Body of pancreas (tissue), 4 donors: ENCODE measurements at regions not wholly inside any gene's neighbourhood (a gene's known extent, or its start where the extent isn't known, plus 50 kb on each side); places are given as distances from the start of the nearest gene placed in this dataset.

Experiments
- ATAC-seq: fragments of 150-250 bp; one replicate; pipeline ENCODE4 v1.9.1; 2016
- DNase-seq, 4 donors: peaks; one replicate each; pipeline ENCODE4 v3.0.0-alpha.2; 2019
- H3K27ac ChIP-seq, 4 donors: fragments of 200-600 bp; sonication (generic); 1 replicate in 3 of 4; 2 replicates in 1 of 4; pipeline versions ENCODE4 v1.5.1 to v1.6.1; 2016 to 2019; ENCODE audit warnings: mild to moderate bottlenecking in 1 of 4, mixed read lengths in 1 of 4, moderate library complexity in 1 of 4
- H3K27me3 ChIP-seq, 2 donors: fragments of 200-600 bp; sonication (generic); one replicate each; pipeline ENCODE4 v1.6.0; 2016; ENCODE audit warnings: mild to moderate bottlenecking in 1 of 2
- H3K36me3 ChIP-seq, 2 donors: fragments of 200-600 bp; sonication (generic); replicated peaks in 1 of 2; 2 replicates each; pipeline ENCODE4 v1.5.1; 2016; ENCODE audit warnings: low read depth in 2 of 2; ENCODE audit not compliant: insufficient read depth in 1 of 2
- H3K4me1 ChIP-seq: fragments of 200-600 bp; sonication (generic); one replicate; pipeline ENCODE4 v1.6.0; 2016
- H3K4me3 ChIP-seq, 2 donors: fragments of 200-600 bp; sonication (generic); 1 replicate in 1 of 2; 2 replicates in 1 of 2; pipeline ENCODE4 v1.5.1; 2016 to 2019
- H3K9me3 ChIP-seq, 3 donors: fragments of 200-600 bp; sonication (generic); 1 replicate in 2 of 3; 2 replicates in 1 of 3; pipeline ENCODE4 v1.5.1; 2016
- CTCF ChIP-seq, 7 experiments: fragments of 450-650 bp in 4 of 7; fragments of 200-600 bp in 3 of 7; sonication (generic) in 3 of 7; IDR thresholded peaks; one replicate each; pipeline ENCODE4 v1.5.1; 2016 to 2019; ENCODE audit warnings: antibody characterized with exemption in 7 of 7
- POLR2A ChIP-seq, 3 donors: fragments of 450-650 bp; IDR thresholded peaks; one replicate each; pipeline ENCODE4 v1.6.1; 2016; ENCODE audit warnings: antibody characterized with exemption in 3 of 3, mild to moderate bottlenecking in 2 of 3
- WGBS, 2 donors: methylation state at CpG; one replicate each; pipeline ENCODE4 v1.1.5; 2017; 5-methylcytosine and 5-hydroxymethylcytosine counted together
- intact Hi-C: fragments of 100-400 bp; cut with DNase I; formaldehyde crosslinking; loops from one replicate; pipeline ENCODE4 v1.15.1; 2023

- no peaks in the 10 kb centered on the region for H3K27me3 ChIP-seq
- 51% methylated on average over 6 of the region's 6 CpGs for WGBS, 2 donors
- no peaks in the 10 kb centered on the region for H3K4me1 ChIP-seq
- ATAC-seq (no peak), DNase-seq (no peak)
- no peak overlapping the region for H3K4me3 ChIP-seq
- no peaks in the 10 kb centered on the region for H3K9me3 ChIP-seq
- intact Hi-C loops: no loop called here
- no peaks in the 10 kb centered on the region for H3K36me3 ChIP-seq
- no peak overlapping the region for H3K27ac ChIP-seq
- TF ChIP-seq CTCF (IDR thresholded peaks at IDR 0.05): no peak
- TF ChIP-seq POLR2A (IDR thresholded peaks at IDR 0.05): no peak
Observed at GRCh38 chr1:30011970-30012369, 711.4 kb downstream of the MATN1 start.

GRCh38 chr1:30010506-30011106 is 712.8 kb downstream of the MATN1 start:
- H3K9me3 ChIP-seq: no peaks in the 10 kb centered on the region
- no peak for ATAC-seq
- H3K36me3 ChIP-seq: no peaks in the 10 kb centered on the region
- no peaks in the 10 kb centered on the region for H3K27me3 ChIP-seq
- H3K4me3 ChIP-seq: no peak overlapping the region
- 68 to 81% methylated on average over 9 to 15 of the region's 16 CpGs for WGBS, 2 donors
- TF ChIP-seq POLR2A (IDR thresholded peaks at IDR 0.05) (no peak), CTCF (IDR thresholded peaks at IDR 0.05) (no peak)
- no peaks in the 10 kb centered on the region for H3K4me1 ChIP-seq
- intact Hi-C loops: no loop called here
- no peak for DNase-seq
- H3K27ac ChIP-seq: no peak overlapping the region

GRCh38 chr1:30009720-30010119 is 713.7 kb downstream of the MATN1 start:
- TF ChIP-seq CTCF (IDR thresholded peaks at IDR 0.05): no peak
- no peak for DNase-seq
- 45 to 82% methylated on average over 2 of the region's 2 CpGs for whole genome bisulfite sequencing, 2 donors

GRCh38 chr1:30008998-30009657 is 714.3 kb downstream of the MATN1 start:
- H3K27me3 ChIP-seq: no peaks in the 10 kb centered on the region
- TF ChIP-seq CTCF (IDR thresholded peaks at IDR 0.05) (no peak), POLR2A (IDR thresholded peaks at IDR 0.05) (no peak)
- peak in 1 of 4 donors; percentile 30 for DNase-seq
- no peak overlapping the region for H3K4me3 ChIP-seq
- H3K9me3 ChIP-seq: no peaks in the 10 kb centered on the region
- WGBS, 2 donors: 67 to 69% methylated on average over 10 to 12 of the region's 12 CpGs
- no peak overlapping the region for H3K27ac ChIP-seq
- no peaks in the 10 kb centered on the region for H3K36me3 ChIP-seq
- intact Hi-C loops: no loop called here
- no peak for ATAC-seq
- H3K4me1 ChIP-seq: no peaks in the 10 kb centered on the region

More at GRCh38 chr1:30009720-30010119, 713.7 kb downstream of the MATN1 start:
- Histone ChIP-seq H3K4me1 (no peaks in the 10 kb centered on the region), H3K27ac (no peak overlapping the region), H3K27me3 (no peaks in the 10 kb centered on the region), H3K36me3 (no peaks in the 10 kb centered on the region), H3K4me3 (no peak overlapping the region), H3K9me3 (no peaks in the 10 kb centered on the region)
- no peak for ATAC-seq
- intact Hi-C loops: no loop called here
